ENCODE measurements at regions not wholly inside any gene's neighbourhood (a gene's known extent, or its start where the extent isn't known, plus 50 kb on each side); places are given as distances from the start of the nearest gene placed in this dataset.

DNA sequence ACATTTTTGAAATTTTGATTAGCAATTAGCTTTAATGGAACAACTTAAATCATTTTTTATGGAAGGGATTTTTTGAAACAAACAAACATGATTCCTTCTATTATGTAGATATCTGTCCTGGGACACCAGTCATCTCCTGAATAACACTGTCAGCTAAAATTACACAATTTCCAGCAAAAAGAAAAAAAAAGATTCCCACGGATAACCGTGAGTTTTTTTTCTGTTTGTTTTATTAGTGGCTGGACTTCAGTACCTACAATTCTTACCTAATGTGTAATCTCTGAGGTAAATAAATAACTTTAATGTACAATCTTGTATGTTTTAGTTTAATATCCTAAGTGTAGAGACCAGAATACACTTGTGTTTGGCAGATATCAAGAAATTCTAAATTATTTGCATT is 126.6 kb upstream of the KYNU start (continued):
- no peak for TF ChIP-seq RXRA (IDR thresholded peaks at IDR 0.05; ENCODE audit: insufficient read depth, low read depth, low read length)
- TF ChIP-seq HDAC2 (IDR thresholded peaks at IDR 0.05; ENCODE audit: borderline replicate concordance in 1 of 2, low read depth in 2 of 2, low read length in 2 of 2): no peak
- TF ChIP-seq SIX5 (IDR thresholded peaks at IDR 0.05; ENCODE audit: low read depth, low read length): no peak
- no peak for TF ChIP-seq ZNF274 (IDR thresholded peaks at IDR 0.05; ENCODE audit: borderline replicate concordance, extremely low read depth, low read length)

Data from H1 (cell line).